Memory B cell (primary cell): ENCODE measurements at regions not wholly inside any gene's neighbourhood (a gene's known extent, or its start where the extent isn't known, plus 50 kb on each side); places are given as distances from the start of the nearest gene placed in this dataset.

Experiments used
- ATAC-seq: fragments of 150-1000 bp; cut with Tn5 transposase; 2 replicates; pipeline ENCODE4 v1.10.0; 2021; ENCODE audit warnings: low read depth, mild to moderate bottlenecking, moderate library complexity
- DNase-seq, 2 donors: peaks; one replicate each; pipeline ENCODE4 v3.0.0; 2022; ENCODE audit warnings: low spot score in 2 of 2
- H3K27ac Mint-ChIP-seq: one replicate; pipeline ENCODE4 v1.8.0; 2022; ENCODE audit warnings: mild to moderate bottlenecking, moderate library complexity, mixed read lengths
- H3K27me3 Mint-ChIP-seq: one replicate; pipeline ENCODE4 v1.8.0; 2022; ENCODE audit warnings: mixed read lengths
- H3K36me3 Mint-ChIP-seq: one replicate; pipeline ENCODE4 v1.8.0; 2022; ENCODE audit warnings: mild to moderate bottlenecking, mixed read lengths
- H3K4me1 Mint-ChIP-seq: one replicate; pipeline ENCODE4 v1.8.0; 2022; ENCODE audit warnings: mixed read lengths
- H3K4me3 Mint-ChIP-seq: one replicate; pipeline ENCODE4 v1.8.0; 2022; ENCODE audit warnings: mild to moderate bottlenecking, moderate library complexity, mixed read lengths
- H3K9me3 Mint-ChIP-seq: one replicate; pipeline ENCODE4 v1.8.0; 2022; ENCODE audit warnings: mixed read lengths

DNA sequence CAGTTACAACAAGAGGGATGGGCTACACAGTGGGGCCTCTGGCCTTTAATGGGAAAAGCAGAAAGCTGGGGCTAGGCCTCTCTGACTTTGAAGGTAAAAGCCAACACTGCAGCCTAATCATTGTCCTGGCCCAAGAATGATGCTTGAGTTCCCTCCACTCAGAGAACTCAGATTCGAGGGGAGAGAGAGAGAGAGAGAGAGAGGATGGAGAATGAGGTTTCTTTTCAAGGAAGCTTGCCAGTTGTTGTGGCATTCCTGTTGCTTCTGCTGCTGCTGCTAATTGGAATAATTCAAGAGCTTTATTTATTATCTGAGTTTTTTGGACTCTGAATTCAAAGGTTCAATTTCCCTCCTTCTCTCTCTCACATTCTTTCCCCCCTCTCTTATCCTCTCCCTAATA lies 144.6 kb upstream of the IRX6 start:
- Mint-ChIP-seq H3K4me1 (no peaks in the 10 kb centered on the region), H3K4me3 (no peak overlapping the region), H3K9me3 (peaks cover 2% of the 10 kb centered on the region), H3K36me3 (no peaks in the 10 kb centered on the region), H3K27ac (no peak overlapping the region), H3K27me3 (no peaks in the 10 kb centered on the region)
- DNase-seq (no peak), ATAC-seq (no peak)

DNA sequence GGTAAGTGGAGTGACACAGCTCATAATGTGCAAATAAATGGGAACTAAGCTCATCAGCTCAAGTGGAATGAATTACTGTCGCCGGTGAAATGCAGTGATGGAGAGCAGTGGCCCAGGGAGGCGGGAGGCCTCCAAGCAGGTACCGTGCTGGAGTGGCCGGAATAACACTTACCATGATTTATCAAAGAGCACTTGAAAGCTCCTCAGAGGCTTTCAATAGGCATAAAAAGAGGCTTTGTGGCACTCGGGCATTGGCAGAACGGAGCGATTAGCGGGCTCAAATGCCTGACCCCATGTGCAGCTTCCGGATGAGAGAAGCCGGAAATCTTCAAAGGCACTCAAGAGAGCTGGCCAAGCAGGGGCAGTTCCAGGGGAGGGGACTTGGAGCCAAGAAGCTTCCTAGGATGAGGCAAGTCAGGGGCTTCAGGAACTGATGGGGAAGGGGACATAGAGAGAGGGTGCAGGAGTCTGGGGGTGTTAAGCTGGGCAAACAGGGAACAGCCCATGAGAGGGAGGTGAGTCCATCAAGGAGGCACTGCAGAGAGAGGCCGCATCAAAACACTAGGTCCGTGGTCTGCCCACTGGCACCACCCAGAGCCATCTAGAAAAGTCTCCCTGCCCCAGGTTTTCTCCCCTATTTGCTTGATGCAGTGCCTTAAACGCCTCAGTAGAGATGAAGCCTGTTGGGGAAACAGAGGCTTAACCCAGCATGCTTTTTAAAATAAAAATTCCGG lies 144.0 kb upstream of the IRX6 start:
- no peak overlapping the region for H3K4me3 Mint-ChIP-seq
- H3K36me3 Mint-ChIP-seq, result no peaks in the 10 kb centered on the region
- H3K4me1 Mint-ChIP-seq, result no peaks in the 10 kb centered on the region
- H3K27ac Mint-ChIP-seq, result no peak overlapping the region
- peaks cover 2% of the 10 kb centered on the region for H3K9me3 Mint-ChIP-seq
- H3K27me3 Mint-ChIP-seq, result no peaks in the 10 kb centered on the region
- DNase-seq (no peak), ATAC-seq (no peak)

DNA sequence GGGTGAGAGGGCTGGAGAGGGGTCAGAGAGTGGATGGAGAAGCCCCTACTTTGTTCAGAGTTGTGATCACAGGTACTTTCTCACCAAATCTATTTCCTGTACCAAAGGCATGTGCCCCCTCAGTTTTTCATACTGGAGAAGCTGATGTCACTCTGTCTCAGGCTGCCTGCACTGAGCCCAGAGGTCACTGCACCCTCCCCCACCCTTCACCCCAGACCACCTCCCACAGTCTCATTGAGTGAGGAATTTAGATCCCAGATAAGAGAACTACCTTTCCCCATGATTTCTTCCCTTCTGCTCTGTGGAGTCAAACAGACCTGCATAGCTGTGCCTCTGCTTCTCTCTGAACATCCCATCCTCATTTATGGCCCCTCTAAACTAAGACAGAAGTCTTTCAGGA lies 140.0 kb upstream of the IRX6 start:
- H3K4me1 Mint-ChIP-seq, result no peaks in the 10 kb centered on the region
- no peaks in the 10 kb centered on the region for H3K27me3 Mint-ChIP-seq
- no peak overlapping the region for H3K4me3 Mint-ChIP-seq
- no peaks in the 10 kb centered on the region for H3K9me3 Mint-ChIP-seq
- DNase-seq (no peak), ATAC-seq (no peak)
- H3K36me3 Mint-ChIP-seq, result no peaks in the 10 kb centered on the region
- H3K27ac Mint-ChIP-seq, result no peak overlapping the region

DNA sequence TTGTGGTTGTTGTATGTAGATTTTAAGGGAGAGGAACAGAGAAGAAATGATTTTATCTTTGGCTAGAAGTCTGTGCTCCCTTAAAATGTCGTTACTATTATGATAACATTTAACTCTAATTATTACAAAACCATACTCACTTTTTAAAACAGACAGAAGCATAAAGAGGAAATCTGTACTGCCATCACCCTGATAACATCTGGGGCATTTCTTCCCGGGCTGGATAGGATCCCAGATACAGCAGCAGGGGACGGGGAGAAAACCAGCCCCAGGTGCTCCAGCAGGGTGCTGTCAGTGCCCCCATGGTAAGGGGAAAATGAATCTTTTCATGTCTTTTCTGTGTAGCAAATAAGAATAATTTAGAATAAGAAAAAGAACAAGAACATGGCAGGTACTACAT lies 139.4 kb upstream of the IRX6 start:
- Mint-ChIP-seq H3K4me3 (no peak overlapping the region), H3K27ac (no peak overlapping the region), H3K4me1 (no peaks in the 10 kb centered on the region), H3K36me3 (no peaks in the 10 kb centered on the region), H3K27me3 (no peaks in the 10 kb centered on the region), H3K9me3 (no peaks in the 10 kb centered on the region)
- DNase-seq (no peak), ATAC-seq (no peak)

DNA sequence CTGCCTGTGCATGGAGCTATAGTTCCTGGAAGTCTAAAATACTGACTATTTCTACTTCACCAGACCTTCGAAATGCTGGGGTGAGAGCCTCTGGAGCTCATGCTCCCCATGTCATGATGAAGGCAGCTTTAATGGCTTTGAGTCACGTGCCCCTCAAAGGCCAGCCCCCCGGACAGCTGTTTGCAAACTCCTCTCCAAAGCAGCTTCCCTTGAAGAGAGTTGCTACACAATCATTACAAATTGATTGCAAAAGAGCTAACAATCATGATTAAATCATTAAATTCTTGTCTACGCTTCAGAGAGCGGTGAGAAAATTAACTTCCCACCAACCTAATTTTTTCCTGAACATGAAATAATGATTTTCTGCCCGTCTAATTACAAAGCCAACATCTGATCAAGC lies 134.8 kb upstream of the IRX6 start:
- Mint-ChIP-seq H3K36me3 (no peaks in the 10 kb centered on the region), H3K9me3 (peaks cover 2% of the 10 kb centered on the region), H3K4me1 (no peaks in the 10 kb centered on the region), H3K27ac (no peak overlapping the region), H3K27me3 (no peaks in the 10 kb centered on the region), H3K4me3 (no peak overlapping the region)
- ATAC-seq (no peak), DNase-seq (no peak)

DNA sequence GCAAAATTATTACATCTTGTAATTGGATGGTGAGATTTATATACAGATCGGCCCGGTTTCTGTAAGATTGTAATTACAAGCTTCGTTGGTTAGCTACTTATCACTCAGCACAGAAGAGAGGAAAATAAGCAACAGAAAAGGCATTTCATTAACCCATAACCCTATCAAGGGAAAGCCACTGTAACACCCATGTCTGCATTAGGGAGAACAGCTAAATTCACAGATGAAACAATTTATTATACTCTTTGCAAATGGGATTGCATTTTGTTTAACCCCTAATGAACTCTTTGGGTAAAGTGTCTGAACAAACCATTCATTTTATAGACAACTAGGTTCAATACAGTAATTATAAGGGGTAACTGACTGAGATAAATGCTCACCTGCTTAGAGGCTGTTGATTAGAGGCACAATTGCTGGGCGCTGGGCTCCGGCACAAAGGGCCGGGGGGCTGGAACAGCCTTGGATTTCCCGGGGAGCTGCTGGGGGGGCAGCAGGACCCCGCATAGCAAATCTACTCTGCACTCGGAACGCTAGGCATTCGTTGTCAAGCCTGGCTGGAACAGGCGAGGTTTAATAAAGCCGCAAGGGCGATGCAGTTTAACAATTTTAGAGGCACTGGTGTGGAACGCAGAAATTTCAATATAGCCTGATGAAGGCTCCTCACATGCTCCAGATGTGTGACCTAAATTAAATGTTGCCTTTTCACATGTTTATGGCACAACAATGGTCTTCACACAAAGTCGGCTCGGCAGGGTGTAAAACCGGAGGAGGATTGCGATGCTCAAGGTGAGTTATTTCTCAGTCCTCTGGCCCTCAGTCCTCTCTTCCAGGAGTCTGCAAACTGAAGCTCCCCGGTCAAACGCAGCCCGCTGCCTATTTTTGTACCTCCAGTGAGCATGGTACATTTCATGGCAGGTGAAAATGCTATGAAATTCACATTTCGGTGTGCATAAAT lies 134.0 kb upstream of the IRX6 start:
- no peak for ATAC-seq
- no peaks in the 10 kb centered on the region for H3K27me3 Mint-ChIP-seq
- no peak for DNase-seq
- H3K4me1 Mint-ChIP-seq, result no peaks in the 10 kb centered on the region
- no peaks in the 10 kb centered on the region for H3K36me3 Mint-ChIP-seq
- peaks cover 2% of the 10 kb centered on the region for H3K9me3 Mint-ChIP-seq
- no peak overlapping the region for H3K4me3 Mint-ChIP-seq
- H3K27ac Mint-ChIP-seq, result no peak overlapping the region

DNA sequence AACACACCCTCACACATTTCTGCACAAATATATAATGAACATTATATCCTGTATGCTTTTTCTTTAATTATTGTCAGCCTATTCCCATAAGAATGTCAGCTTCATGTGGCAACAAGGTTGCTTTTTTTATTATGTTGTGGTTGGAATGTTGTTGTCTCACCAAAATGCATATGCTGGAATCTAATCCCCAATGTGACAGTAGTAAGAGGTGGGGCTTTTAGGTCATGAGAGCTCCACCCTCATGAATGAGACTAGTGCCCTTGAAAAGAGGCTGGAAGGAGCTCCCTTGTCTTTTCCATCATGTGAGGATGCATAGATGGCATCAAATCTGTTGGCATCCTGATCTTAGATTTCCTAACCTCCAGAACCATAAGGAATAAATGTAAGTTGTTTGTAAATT lies 131.3 kb upstream of the IRX6 start:
- peaks cover 3% of the 10 kb centered on the region for H3K27me3 Mint-ChIP-seq
- H3K27ac Mint-ChIP-seq, result no peak overlapping the region
- DNase-seq, result no peak
- no peak overlapping the region for H3K4me3 Mint-ChIP-seq
- H3K9me3 Mint-ChIP-seq, result peaks cover 3% of the 10 kb centered on the region
- no peaks in the 10 kb centered on the region for H3K4me1 Mint-ChIP-seq
- no peak for ATAC-seq
- H3K36me3 Mint-ChIP-seq, result no peaks in the 10 kb centered on the region

DNA sequence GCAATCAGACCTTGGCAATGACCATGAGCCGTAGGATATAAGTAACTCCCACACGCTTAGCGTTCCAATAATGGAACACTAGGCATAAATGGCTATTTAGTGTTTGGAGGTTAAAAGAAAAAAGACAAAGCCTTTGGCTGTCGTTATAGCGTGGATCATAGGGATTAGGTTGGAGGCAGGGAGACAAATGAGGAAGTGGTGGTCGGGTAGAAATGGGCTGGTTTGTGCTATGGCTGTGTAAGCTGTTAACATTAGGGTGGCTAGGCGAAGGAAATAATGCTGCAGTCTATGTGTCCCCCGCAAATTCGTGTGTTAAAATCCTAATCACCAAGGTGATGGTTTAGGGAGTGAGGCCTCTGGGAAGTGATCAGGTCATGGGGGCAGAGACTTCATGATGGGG lies 120.4 kb upstream of the IRX6 start:
- no peak for DNase-seq

DNA sequence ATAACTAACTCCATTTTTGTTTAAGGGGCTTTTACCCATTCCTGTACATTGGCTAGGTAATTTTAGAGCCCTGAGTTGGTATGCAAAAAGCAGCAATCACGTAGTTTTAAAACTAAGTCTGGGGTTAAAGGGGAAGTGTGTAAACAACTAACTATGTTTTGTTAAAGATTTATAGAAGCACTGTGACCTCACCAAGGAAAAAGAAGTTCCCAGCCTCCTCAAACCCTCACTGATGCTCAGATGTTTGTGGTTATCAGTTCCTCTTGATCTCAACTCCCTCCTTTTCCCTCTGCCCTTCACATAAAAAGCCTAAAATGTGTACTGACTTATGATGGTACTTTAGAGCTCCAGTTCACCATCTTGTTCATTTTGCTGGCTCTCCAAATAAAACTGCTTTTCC lies 119.9 kb upstream of the IRX6 start:
- Mint-ChIP-seq H3K27ac (no peak overlapping the region), H3K36me3 (no peaks in the 10 kb centered on the region), H3K27me3 (no peaks in the 10 kb centered on the region), H3K4me1 (no peaks in the 10 kb centered on the region), H3K9me3 (peaks cover 2% of the 10 kb centered on the region), H3K4me3 (no peak overlapping the region)
- DNase-seq, result no peak
- no peak for ATAC-seq

More for the DNA sequence above, 120.4 kb upstream of the IRX6 start:
- no peak for ATAC-seq
- Mint-ChIP-seq H3K36me3 (no peaks in the 10 kb centered on the region), H3K4me1 (no peaks in the 10 kb centered on the region), H3K27me3 (no peaks in the 10 kb centered on the region), H3K4me3 (no peak overlapping the region), H3K27ac (no peak overlapping the region), H3K9me3 (peaks cover 5% of the 10 kb centered on the region)

DNA sequence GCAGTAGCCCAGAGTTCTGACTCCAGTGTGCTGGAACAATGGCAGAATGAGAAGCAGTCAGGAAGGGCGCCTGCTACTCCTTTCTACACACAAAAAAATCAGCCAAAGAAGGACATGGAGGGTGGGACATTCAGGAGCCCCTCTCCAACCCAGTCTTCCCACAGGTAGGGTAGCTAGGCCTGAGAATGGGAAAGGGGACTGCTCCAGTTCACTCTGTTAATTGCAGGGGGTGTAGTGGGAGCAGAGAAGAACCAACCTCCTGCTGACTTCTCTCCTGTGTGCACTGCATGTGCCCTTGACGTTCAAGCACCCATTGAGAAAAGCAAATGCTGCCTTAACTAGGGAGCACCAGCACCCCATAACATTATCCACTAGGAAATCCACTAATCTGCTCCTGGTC lies 119.1 kb upstream of the IRX6 start:
- no peaks in the 10 kb centered on the region for H3K27me3 Mint-ChIP-seq
- no peaks in the 10 kb centered on the region for H3K36me3 Mint-ChIP-seq
- H3K27ac Mint-ChIP-seq, result no peak overlapping the region
- no peaks in the 10 kb centered on the region for H3K4me1 Mint-ChIP-seq
- DNase-seq (no peak), ATAC-seq (no peak)
- H3K9me3 Mint-ChIP-seq, result peaks cover 2% of the 10 kb centered on the region
- no peak overlapping the region for H3K4me3 Mint-ChIP-seq

DNA sequence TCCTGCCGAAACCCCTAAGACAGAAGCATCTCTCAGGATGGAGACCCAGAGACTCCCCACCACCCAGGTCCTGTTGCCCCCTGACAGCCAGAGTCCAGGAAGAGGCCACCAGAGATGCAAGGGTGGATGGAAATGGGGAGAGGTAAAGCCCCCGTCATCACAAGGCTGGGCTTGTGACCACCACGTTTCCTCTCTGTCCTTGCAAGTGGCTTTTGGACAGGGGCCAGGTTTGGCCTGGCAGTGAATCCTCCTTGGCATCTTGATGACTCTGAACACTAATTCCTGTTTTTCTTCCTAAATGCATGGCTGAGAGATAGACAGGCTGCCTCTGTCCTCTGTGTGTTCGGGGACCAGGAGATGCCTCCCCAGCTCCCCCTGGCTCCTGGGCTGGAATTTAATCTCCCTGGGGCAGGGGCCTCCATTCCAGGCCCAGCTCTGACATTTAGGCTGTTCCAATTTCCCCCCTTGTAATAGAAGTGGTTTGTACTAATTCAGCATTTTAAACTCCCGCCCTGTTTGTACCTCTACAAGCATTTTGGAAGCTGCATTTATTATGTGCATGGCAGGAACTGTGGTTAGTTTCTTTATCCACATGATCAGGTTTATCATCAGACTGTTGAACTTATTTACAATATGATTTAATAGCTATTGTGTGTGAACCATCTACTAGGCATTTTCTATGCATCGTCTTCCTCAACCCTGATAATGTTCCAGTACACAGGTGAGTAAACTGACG lies 116.1 kb upstream of the IRX6 start:
- Mint-ChIP-seq H3K27ac (no peak overlapping the region), H3K4me1 (no peaks in the 10 kb centered on the region), H3K9me3 (peaks cover 2% of the 10 kb centered on the region), H3K27me3 (no peaks in the 10 kb centered on the region), H3K36me3 (no peaks in the 10 kb centered on the region), H3K4me3 (no peak overlapping the region)
- DNase-seq (no peak), ATAC-seq (no peak)

DNA sequence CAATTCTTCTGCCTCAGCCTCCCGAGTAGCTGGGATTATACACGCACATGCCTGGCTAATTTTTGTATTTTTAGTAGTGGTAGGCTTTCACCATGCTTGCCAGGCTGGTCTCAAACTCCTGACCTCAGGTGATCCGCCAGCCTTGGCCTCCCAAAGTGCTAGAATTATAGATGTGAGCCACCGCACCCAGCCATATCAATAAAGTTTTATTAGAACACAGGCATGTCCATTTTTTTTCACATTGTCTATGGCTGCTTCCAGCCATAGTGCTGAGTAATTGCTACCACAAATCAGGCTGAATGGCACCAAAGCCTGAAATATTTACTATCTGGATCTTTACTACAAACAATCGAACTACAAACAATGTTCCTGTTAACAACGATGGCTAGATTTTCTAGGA lies 114.4 kb upstream of the IRX6 start:
- Mint-ChIP-seq H3K4me1 (no peaks in the 10 kb centered on the region), H3K27me3 (peaks cover 5% of the 10 kb centered on the region), H3K36me3 (no peaks in the 10 kb centered on the region), H3K4me3 (no peak overlapping the region), H3K27ac (no peak overlapping the region), H3K9me3 (peaks cover 4% of the 10 kb centered on the region)
- DNase-seq, result no peak
- no peak for ATAC-seq

DNA sequence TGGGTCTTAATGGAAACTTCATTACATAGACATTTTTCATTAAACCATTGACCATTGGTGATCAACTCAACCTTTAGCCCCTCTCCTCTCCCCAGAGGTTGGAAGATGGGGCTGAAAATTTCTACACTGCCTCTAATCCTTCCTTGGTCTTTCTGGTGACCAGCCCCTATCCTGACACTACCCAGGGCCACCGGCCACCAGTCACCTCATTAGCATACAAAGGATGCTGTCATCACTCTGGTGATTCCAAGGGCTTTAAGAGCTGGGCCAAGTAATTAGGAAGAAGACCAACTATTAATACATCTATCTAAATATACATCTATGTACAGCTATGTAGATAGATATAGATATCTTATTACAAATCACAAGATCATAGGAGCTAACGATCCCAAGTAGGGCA lies 111.2 kb upstream of the IRX6 start:
- no peaks in the 10 kb centered on the region for H3K4me1 Mint-ChIP-seq
- H3K27ac Mint-ChIP-seq, result no peak overlapping the region
- DNase-seq (no peak), ATAC-seq (no peak)
- peaks cover 5% of the 10 kb centered on the region for H3K27me3 Mint-ChIP-seq
- H3K9me3 Mint-ChIP-seq, result peaks cover 3% of the 10 kb centered on the region
- no peak overlapping the region for H3K4me3 Mint-ChIP-seq
- H3K36me3 Mint-ChIP-seq, result no peaks in the 10 kb centered on the region

DNA sequence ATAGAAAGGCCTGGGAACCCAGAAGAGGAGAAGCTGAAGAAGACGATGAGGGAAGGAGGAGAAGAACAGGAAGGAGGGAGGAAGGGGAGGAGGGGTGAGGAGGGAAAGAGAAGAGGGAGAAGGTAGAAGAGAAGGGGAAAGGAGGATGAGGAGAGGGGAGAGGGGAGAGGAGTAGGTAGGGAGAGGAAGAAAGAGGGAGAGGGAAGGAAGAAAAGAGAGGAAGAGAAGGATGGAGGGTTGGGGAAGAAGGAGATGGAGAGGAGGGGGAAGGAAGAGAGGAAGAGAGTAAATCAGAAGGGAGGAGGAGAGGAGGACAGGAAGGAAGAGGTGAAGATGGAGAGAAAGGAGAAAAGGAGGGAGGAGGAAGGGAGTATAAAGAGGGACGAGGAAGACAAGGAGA lies 109.6 kb upstream of the IRX6 start:
- no peaks in the 10 kb centered on the region for H3K4me1 Mint-ChIP-seq
- ATAC-seq (no peak), DNase-seq (no peak)
- H3K36me3 Mint-ChIP-seq, result no peaks in the 10 kb centered on the region
- H3K27me3 Mint-ChIP-seq, result peaks cover 5% of the 10 kb centered on the region
- H3K9me3 Mint-ChIP-seq, result peaks cover 5% of the 10 kb centered on the region
- no peak overlapping the region for H3K4me3 Mint-ChIP-seq
- H3K27ac Mint-ChIP-seq, result no peak overlapping the region
